HEK293T (cell line): ENCODE measurements at regions not wholly inside any gene's neighbourhood (a gene's known extent, or its start where the extent isn't known, plus 50 kb on each side); places are given as distances from the start of the nearest gene placed in this dataset.

Experiments
- BHLHE40 ChIP-seq: fragments of 450-650 bp; IDR thresholded peaks from 2 replicates; pipeline ENCODE4 v1.6.1; 2016; ENCODE audit warnings: mild to moderate bottlenecking, moderate library complexity, borderline replicate concordance
- ELF4 ChIP-seq: fragments of 450-650 bp; IDR thresholded peaks from 2 replicates; pipeline ENCODE4 v1.6.1; 2017; ENCODE audit warnings: antibody characterized with exemption
- NFRKB ChIP-seq: fragments of 450-650 bp; IDR thresholded peaks from 2 replicates; pipeline ENCODE4 v1.6.1; 2016; ENCODE audit warnings: mild to moderate bottlenecking, moderate library complexity
- ZNF384 ChIP-seq: fragments of 450-650 bp; IDR thresholded peaks from 2 replicates; pipeline ENCODE4 v1.6.1; 2016

DNA sequence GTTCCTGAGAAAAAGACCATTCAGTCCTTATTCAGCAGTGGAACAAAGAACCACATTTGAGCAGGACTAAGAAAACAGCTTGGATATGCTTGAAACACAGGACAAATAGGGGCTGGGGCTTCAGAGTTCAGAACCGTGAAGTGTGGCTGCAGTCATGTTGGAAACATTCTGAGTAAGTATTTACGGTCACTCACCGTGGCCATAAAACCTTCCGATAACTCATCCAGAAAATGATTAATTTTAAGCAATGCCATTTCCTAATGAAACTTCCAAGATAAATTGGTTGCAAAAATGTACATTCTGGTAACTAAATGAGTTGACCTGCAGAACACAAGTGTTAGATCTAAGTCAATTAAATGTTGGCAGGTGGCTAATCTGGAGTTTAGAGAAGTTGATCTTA, 279.2 kb downstream of the CXCL12 start:
- no peak for TF ChIP-seq NFRKB
- TF ChIP-seq BHLHE40 = no peak
- no peak for TF ChIP-seq ELF4
- no peak for TF ChIP-seq ZNF384
